T1000 (cell line): ENCODE measurements at regions not wholly inside any gene's neighbourhood (a gene's known extent, or its start where the extent isn't known, plus 50 kb on each side); places are given as distances from the start of the nearest gene placed in this dataset.

Experiments used
- DNase-seq: peaks from one replicate; lab custom pipeline; 2025; ENCODE audit warnings: mixed read lengths; lab: John Stamatoyannopoulos, UW

DNA sequence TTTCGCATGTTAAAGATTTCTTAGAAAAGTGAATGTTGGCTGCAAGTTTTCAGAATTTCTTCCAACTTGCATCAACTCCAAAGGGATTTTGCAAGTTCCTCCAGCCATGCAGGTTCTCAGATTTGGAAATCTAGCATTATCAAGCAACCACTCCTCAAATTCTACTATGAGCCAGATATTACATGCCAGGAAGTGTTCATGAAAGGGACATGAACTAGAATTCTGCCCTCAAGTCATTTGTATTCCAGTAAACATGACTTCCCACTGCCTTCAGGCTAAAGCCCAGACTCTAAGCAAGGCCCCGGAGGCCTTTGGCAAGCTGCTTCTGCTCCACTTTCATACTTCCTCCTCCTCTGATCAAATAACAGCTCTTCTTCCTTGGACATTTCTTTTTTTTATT, 111.3 kb upstream of the PAPPA start:
- DNase-seq: no peak

DNA sequence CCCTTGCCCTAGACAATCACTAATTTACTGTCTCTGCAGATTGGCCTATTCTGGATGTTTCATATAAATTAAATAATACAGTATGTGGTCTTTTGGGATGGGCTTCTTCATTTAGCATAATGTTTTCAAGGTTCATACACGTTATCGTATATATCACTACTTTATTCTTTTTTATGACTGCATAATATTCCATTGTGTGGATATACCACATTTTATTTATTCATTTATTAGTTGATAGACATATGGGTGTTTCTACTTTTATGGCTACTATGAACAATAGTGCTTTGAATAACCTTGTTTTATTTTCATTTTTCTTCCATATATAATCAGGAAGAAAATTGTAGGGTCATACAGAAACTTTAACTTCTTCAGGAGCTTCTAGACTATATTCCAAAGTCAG, 108.5 kb upstream of the PAPPA start:
- DNase-seq: no peak

DNA sequence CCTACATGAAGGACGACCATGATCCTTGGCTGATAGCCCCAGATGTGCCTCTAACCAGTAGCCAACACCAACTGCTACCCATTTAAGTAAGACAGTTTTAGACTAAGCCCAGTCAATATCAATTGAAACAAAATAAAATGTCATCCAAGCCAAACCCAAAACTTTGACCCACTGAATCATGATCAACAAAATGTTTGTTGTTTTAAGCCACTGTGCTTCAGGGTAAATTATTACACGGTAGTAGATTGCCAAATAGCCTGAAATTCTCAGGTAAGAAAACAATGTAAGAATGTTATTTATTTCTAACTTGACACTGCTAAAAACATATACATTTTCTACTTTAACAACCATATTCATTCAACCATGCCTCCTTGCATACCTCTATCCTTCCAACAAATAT, 105.5 kb upstream of the PAPPA start:
- no peak for DNase-seq

DNA sequence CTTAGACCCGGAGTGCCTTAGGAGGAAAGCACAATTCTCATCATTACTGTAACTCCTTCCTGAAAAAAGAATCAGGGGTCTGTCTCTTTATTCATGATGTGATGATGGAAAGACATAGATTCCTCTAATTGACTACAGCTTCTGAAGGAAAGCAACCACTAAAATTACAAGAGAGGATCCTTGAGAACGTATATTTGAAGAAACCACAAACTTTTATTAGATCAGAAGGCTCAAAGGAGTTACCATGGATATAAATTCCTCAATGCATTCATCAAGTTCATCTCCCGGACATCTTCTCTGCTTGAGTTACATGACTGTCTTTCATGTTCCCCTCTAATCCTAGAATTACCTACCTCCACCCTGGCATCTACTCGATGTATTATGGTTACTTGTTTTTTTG, 104.1 kb upstream of the PAPPA start:
- DNase-seq: no peak

GRCh38 chr9:116051528-116051927, 102.1 kb upstream of the PAPPA start:
- no peak for DNase-seq

DNA sequence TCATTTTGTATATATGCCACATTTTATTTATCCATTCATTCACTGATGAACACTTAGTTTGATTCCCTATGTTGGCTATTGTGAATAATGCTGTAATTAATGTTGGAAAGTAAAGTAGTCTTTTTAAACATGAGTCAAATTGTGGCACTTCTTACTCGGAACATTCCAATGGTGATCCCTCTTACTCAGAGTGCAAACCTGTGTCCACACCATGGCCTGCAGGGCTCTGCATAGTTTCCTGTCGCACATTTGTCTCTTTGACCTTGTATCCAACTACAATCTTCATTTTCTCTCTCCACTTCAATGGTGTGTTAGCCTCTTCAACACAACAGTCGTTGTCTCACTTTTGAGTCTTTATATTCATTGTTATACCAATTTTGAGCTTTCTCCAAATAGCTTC, 98.1 kb upstream of the PAPPA start:
- DNase-seq: no peak

- no peak for DNase-seq
These were observed 96.2 kb upstream of the PAPPA start for GRCh38 chr9:116057371-116057770.

DNA sequence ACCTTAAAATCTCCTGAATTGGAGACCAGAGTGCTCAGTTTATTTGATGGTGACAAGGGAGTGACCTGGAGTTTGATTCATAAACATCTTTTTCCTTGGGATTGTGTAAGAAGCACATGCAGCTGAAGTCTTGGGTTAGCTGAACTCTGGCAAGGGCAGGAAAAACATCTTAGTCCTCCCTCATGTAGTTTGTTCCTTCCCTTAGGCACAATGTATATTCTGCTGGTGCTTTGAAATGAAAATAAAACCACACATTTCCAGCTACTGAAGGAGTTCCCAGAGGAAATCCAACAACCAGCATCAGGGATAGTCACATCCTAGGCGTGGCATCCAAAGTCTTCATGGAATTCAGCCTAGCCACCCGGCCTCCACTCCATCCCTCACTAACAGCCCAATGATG, 95.2 kb upstream of the PAPPA start:
- no peak for DNase-seq

- DNase-seq: no peak
These were observed 94.1 kb upstream of the PAPPA start for GRCh38 chr9:116059466-116059865.

GRCh38 chr9:116060631-116061030, 93.0 kb upstream of the PAPPA start:
- DNase-seq: no peak

DNA sequence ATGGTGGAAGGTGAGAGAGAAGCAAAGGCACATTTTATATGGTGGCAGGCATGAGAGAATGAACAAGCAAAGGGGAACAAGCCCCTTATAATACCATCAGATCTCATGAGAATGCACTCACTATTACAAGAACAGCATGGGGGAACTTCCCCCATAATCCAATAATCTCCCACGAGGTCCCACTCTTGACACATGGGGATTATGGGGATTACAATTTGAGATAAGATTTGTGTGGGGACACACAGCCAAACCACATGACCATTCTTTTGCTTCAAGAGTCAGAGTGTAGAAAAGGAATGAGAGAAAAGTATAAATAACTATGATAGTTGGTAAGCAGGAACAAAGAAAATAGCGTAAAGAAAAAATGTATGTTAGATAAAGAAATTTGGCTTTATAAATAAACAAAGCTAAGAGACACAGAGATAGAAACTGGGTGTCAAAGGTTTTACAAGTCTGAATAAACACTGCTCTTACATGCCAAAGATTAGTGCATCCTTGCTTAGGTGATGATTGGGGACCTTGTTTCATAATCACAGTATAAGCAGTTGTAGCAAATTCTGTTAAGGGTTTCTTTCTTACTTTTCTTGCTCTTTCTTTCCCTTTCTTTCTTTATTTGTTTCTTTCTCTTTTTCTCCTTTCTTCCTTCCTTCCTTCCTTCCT, 91.9 kb upstream of the PAPPA start:
- no peak for DNase-seq

DNA sequence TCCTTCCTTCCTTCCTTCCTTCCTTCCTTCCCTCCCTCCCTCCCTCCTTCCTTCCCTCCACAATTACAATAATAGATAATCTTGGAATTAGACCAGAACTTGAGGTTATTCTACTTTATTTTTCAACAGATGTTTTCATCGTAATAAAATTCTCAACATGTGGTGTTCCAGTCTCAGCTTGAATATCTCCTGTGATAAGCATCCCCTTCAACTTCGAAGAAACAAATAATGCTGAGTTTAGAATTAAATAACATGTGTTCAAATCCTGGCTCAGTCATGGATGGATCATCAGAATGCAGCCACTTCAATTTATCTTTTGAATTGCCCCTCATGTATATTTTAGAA, 91.4 kb upstream of the PAPPA start:
- no peak for DNase-seq

- no peak for DNase-seq
These were observed 88.6 kb upstream of the PAPPA start for GRCh38 chr9:116064970-116065369.

GRCh38 chr9:116066221-116066620, 87.4 kb upstream of the PAPPA start:
- DNase-seq: no peak

DNA sequence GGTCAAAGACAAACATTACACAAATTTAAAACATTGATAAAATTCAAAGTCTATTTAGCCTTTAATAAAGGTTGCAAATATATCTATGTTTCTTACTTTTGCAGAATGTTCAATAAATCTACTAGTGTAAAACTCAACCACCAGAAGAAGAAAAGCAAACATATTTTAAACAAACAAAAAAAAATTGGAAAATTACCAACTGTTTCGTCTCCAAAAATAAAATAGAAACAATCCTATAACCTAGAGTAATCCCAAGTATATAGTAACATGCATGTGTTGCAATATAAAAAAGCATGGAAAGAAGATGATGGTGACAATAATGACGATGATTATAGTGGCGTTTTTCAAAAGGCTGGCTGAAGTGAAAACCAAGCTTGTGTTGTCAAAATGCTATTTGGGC, 86.0 kb upstream of the PAPPA start:
- no peak for DNase-seq

DNA sequence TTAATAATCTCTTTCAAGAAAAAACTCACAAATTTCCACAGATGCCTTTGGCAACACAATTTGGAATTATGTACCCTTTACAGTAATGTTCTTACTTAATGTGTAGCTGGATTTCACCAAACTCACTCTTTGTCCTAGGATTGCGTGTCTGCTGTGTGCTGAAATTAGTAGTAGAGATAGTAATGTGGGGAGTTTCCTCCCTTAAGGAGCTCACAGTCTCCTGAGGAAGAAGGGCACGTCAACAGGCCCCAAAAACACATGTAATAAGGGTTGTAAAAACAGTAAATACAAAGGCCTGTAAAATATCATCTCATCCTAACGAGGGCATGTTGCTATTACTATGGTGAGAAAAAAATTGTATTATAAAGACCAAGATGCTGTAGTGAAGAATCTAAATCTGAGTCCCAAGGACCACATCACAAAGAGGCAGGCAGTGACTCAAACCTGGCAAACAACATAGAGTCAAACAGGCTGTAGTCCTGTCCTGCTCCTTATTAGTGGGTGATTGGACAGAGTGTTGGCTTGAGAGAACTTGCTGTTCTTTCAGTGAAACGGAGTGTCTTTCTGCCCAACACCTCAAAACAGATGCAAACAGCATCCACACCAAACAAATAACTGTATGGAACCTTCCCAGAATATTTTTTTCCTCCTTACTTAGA, 83.2 kb upstream of the PAPPA start:
- no peak for DNase-seq

GRCh38 chr9:116072046-116072445, 81.5 kb upstream of the PAPPA start:
- no peak for DNase-seq

DNA sequence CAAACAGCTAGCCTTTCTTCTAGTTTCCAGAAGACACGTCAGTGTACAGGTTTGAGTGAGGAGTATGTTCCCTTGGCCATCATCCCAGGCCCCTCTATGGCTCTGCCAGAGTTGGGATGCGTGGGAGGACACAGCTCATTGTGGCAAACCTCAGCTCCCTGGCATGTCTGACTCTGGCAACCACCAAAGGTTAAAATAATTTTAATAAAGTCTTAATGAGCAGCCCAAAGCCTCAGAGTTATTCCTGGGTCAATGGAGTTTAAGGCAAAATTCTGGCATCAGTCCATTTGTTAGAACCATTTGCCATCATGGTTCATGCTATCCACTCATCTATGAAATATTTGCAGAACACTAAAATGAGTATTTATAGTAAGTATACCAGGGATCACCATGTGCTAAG, 79.8 kb upstream of the PAPPA start:
- no peak for DNase-seq

DNA sequence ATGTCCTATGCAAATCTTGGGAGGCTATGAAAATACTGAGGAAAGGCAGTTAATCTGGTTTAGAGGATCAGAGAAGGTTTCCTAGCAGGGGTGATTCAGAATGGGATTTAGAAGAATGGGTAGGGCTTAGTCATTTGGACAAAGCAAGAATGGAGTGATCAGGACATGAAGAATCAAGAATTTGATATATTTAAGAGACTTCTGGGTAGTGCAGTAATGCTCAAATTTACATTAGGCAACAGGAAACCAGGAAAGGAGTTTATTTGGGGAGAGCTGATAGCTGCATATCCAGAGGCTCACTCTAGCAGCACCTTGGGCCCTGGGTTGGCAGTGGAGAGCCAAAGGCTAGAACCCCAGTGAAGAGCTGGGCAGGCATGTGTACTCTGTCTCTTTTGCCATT, 78.9 kb upstream of the PAPPA start:
- DNase-seq: no peak

GRCh38 chr9:116075191-116075590, 78.4 kb upstream of the PAPPA start:
- DNase-seq: no peak

GRCh38 chr9:116078640-116079039, 75.0 kb upstream of the PAPPA start:
- DNase-seq: no peak

- no peak for DNase-seq
These were observed 73.0 kb upstream of the PAPPA start for GRCh38 chr9:116080561-116080960.

DNA sequence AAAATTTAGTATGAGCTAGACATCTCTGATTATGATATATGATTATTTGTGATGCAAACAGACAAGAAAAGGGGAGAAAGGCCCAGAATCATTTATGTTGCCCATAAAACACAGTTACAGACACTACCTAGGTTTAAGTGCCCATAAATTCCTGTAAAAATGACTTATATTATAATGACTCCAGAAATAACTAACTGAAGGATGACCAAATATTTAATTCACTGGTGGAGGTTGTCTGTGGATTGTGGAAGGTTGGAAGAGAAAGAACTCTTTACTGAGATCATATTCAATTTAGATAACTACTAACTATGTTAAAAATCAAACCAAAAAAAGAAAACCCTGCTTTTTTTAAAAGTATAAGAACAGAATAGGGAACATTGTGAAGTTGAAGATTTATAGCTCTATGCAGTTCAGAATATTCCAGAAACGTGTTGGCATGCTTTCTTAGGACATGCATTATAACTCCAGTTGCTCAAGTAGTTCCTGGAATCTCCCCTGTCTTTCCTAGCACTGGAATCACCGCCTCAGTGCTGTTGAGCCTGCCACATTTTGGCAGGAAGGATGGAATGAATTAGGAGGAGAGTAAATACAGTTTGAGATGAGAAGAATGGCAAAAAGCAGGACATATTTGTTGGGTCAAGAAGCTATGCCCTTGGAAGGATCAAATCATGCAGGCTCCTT, 72.0 kb upstream of the PAPPA start:
- no peak for DNase-seq

GRCh38 chr9:116083837-116084236, 69.8 kb upstream of the PAPPA start:
- no peak for DNase-seq
